Left colon (tissue), 2 donors: ENCODE measurements at regions not wholly inside any gene's neighbourhood (a gene's known extent, or its start where the extent isn't known, plus 50 kb on each side); places are given as distances from the start of the nearest gene placed in this dataset.

Experiments
- ATAC-seq: fragments of 200-7000 bp; cut with Tn5 transposase; one replicate; pipeline ENCODE4 v1.9.1; 2020; ENCODE audit warnings: mild to moderate bottlenecking, moderate library complexity
- DNase-seq, 2 donors: peaks; one replicate each; pipeline ENCODE4 v3.0.0-alpha.2; 2020
- intact Hi-C, 2 donors: fragments of 100-400 bp; cut with DNase I in 1 of 2; cut with micrococcal nuclease in 1 of 2; formaldehyde crosslinking; loops; one replicate each; pipeline versions ENCODE4 v1.11.2 to v1.14.0; 2022; cut with DNase I, micrococcal nuclease
- donor health status: DM: no; HTN: no; CAD: no.
- donor health status: DM: yes; HTN: yes; CAD: no.

- intact Hi-C loops = no loop called here
- no peak for DNase-seq
- ATAC-seq = no peak
Observed at GRCh38 chr2:2708575-2709430, 377.7 kb upstream of the MYT1L start.

DNA sequence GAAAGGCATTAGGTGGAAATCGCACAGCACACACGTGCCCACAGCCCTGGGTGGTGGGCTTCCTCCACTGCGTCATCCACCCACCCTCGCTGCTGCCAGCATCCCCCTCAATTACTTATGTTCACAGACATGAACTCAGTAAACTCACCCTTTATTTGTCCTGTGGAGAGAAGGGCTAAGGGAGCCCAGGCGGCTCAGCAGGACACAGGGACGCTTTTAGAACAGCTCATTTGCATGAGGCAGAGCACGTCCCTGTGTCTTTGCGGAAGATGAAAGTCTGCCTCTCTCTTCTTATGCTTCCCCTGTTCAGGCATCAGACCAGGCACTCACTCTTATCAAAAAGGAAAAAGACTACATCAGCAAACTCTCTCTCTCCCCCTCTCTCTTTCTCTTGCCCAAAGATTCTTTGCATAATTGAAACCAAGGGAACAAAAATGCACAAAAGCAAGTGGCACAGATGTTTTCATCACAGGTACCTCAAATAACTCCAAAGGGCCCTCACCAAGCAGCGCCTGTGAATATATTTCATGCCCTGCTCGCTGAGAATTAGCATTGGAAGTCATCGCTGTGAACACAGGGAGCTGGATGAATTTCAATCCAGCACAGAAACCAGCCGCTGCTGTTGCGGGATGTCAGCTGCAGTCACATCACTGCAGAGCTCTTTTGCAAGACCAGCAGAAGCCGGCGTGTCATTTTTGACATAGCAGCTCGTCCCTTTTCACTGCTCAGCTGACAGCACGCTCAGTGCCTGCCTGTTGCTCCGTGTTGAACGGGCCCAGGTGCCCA lies 376.3 kb upstream of the MYT1L start:
- no peak for DNase-seq
- intact Hi-C loops = no loop called here
- no peak for ATAC-seq

DNA sequence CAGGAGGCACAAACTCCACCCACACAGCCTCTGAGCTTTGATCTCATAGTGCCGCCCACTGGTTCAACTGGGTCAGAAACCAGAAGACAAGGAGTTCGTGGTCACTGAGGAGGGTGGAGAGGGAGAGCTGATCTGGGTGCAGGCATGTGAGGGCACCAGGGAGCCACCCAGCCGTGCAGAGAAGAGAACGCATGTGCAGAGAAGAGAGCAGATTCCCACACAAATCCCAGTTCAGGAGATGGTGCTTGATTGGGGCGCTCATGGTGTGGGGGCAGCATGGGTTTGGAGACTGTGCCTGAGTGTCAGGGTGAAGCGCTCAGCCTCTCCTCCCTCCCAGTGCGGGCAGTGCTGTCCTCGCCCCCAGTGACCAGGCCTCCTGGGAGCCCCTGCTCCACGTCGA lies 375.2 kb upstream of the MYT1L start:
- intact Hi-C loops = no loop called here
- DNase-seq (no peak), ATAC-seq (no peak)

- DNase-seq (no peak), ATAC-seq (no peak)
- intact Hi-C loops = no loop called here
Observed at GRCh38 chr2:2705871-2706270, 374.8 kb upstream of the MYT1L start.

DNA sequence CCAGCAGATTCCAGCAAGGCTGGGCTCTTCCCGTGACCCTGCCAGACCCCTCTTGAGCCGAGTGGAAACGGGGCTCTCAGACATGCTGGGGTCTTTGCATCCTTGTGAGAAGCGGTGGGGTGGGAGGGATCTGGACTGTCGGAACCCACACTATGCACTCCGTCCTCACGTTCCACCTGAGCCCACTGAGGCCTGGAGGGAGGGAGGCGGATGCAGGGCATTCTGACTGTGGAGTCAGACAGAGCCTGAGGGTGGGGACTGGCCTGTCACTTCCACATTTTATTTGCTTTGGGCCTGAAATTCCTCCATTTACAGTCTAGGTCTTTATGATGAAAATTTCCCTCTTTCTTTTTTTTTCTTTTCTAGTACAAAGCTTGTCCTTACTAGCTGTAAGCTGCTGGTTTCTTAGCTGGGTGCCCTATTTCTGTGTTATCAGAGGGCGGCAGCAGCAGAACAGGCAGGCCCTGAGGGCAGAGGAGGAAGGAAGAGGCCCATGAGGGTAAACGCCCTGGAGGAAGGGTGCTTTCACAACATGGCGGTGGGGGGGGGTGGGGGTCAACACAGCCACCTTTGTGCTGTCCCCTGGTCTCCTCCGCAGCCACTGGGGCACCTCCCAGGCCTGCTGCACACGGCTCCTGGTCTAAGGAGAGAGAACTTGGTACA lies 373.5 kb upstream of the MYT1L start:
- intact Hi-C loops = no loop called here
- ATAC-seq (no peak), DNase-seq (no peak)

- DNase-seq (no peak), ATAC-seq (no peak)
- intact Hi-C loops = no loop called here
Observed at GRCh38 chr2:2703762-2704427, 372.8 kb upstream of the MYT1L start.

DNA sequence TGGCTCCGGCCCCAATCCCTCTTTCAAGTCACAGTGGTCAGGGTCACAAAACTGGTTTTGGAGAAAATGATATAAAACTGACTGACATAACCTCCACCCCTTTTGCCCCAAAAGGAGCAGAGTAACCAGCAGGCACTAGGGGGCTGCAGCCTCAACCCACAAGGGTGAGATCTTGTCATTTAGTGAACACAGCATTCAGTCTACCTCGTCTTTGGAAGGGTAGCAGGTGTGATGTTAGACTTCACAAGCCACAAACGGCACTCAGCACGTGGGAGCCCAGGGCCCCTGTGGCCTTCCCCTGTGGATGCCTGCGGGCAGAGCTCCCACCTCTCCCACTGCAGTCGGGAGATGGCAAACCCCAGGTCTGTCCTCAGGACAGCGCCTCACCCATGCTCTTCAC lies 372.1 kb upstream of the MYT1L start:
- no peak for ATAC-seq
- intact Hi-C loops = no loop called here
- no peak for DNase-seq

DNA sequence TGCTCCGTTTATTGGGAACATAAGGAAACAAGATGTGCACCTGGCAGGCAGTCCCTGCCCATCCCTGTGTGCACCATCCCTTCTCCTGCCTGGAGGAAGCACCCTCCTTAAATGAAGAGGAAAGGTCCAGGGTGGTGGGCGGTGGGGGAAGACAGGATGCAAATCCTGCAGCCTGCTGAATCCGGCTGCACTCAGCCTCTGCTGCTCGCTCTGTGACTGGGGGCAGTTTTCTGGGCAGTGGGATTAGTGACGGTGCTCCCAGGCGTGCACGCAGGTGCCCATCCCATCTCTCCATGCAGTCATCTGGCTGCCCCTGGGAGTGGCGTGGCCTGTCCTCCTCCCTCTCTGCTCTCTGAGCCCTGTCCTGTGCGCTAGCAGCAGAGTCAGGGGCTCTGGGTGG lies 371.3 kb upstream of the MYT1L start:
- ATAC-seq (no peak), DNase-seq (no peak)
- intact Hi-C loops = no loop called here

DNA sequence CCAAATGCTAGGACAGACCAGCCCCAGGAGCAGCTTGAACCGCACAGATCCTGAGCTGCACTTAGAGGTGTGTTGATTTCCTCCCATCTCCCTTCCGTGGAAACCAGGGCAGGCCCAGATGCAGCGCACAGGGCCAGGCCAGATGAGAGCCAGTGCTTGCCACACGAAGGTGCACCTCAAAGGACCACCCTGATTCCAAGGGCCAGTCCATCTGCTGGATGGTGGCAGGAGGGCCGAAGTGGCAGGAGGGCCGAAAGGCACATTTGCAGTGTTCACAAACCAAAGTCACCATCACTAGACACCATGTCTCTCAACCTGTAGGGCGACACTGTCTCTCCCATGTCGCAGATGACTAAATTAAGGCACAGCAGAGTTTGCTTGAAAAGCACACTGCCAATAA lies 370.7 kb upstream of the MYT1L start:
- intact Hi-C loops = no loop called here

GRCh38 chr2:2701176-2701781 lies 370.2 kb upstream of the MYT1L start:
- intact Hi-C loops = no loop called here
- ATAC-seq = no peak
- no peak for DNase-seq

More for the DNA sequence above, 370.7 kb upstream of the MYT1L start:
- ATAC-seq = no peak
- DNase-seq = no peak

DNA sequence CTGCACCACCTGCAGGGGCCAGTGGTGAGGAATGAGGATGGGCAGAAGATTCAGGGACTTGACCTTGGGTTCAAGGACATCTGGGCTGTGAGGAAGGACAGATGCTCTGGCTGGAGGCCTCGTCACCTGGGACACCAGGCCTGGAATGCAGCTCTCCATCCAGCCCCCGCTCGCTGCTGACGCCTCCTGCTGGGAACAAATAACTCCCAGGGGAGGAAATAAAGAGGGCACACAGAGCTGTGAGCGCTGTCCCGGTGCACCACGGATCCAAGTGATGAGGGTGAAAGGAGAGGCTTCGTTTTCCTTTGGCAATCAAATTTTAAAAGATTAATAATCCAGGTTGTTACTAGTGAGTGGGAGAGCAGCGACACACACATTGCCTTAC lies 368.0 kb upstream of the MYT1L start:
- no peak for ATAC-seq
- intact Hi-C loops = no loop called here
- DNase-seq = no peak

DNA sequence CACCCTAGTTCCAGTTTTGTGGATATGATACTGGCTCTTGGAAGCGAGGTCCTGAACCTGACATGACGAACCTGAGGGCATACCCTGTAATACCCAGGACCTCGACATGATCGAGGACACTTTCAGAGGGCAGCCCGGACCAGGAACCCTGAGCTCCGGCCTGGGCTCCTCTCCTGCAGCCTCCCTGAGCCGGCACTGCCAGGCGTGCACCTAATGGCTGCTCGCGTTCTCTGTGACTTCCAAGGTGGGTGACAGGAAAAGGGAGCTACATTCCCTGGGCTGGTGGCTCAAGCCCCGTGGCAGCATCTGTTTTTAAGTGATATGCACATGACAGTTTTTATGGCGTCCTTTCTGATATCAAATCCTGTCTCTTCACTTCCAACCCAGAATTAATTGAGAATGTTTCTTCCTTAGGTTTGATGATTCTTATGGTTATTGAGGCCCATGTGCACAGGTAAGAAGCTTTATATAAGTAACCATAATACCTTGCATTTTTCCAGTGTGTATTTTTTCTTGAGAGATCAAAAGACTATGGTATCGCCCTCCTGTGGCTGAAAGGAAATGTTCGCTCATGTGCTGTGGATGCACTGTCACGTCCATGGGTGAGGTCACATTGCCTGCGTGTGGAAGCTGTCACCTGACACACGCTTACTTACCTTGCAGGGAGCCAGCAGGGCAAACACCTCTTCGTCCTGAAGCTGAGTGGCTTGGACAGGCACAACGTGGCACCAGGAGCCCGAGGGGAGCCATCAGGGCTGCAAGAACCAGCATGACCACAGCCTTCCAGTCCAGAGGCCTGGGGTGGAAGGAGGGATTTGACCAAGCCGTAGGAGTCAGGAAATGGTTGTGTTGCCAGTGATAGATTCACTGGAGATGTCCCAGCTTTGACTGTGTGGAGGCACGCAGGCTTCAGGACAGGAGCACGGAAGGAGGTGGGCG lies 367.4 kb upstream of the MYT1L start:
- intact Hi-C loops = no loop called here
- DNase-seq (no peak), ATAC-seq (no peak)

GRCh38 chr2:2696733-2697455 lies 365.8 kb upstream of the MYT1L start:
- ATAC-seq (no peak), DNase-seq (no peak)
- intact Hi-C loops = no loop called here

DNA sequence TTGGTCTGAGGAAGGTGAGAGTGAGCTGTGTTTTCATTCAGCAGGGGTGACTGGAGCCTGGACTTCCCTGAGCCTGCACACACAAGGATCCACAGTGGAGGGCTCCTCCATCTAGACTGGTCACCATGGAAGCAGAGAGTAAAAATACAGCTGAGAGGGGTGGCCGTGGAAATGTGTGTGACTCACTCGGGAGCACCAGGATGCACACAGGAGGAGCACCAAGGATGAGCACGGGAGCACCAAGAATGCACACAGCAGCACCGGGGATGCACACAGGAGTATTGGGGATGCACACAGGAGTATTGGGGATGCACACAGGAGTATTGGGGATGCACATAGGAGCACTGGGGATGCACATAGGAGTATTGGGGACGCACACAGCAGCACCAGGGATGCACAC lies 365.2 kb upstream of the MYT1L start:
- intact Hi-C loops = no loop called here
- no peak for ATAC-seq
- no peak for DNase-seq

- intact Hi-C loops = no loop called here
- ATAC-seq = no peak
- no peak for DNase-seq
Observed at GRCh38 chr2:2694746-2695145, 363.7 kb upstream of the MYT1L start.

DNA sequence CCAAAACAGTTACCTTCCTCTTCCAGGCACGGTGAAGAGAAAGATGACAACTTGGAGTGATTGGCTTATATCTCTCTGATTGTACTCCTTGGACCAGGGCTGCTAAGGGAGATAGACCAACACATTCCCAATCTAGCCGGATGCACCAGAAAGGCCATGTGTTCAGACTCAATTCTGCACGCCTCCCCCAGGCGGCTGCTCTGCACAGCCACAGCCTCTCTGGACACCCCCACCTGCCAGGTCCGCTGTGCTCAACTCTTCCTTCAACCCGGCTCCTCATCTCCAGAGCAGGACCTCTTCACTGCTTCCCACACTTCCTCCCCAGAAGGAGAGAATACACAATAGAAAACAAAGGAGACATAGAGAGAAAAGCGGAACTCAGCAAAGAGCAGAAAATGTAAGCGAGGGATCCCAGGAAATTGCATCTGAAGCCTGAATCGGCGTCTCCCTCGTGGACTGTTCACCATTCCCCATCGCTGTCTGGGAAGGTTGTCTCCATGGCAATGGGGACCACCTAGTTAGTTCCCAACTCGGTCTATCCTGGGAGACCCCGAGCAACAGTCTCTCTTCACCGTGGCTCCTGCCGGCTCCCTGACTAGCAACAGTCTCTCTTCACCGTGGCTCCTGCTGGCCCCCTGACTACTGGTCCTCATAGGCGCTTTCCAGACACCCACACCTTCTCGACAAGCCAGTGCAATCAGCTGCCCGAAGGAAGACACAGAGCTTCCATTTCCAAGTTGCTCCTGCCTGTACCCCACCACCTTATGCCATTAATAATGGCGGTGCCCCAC lies 361.7 kb upstream of the MYT1L start:
- DNase-seq (no peak), ATAC-seq (no peak)
- intact Hi-C loops = no loop called here

GRCh38 chr2:2691419-2691818 lies 360.3 kb upstream of the MYT1L start:
- DNase-seq (no peak), ATAC-seq (no peak)
- intact Hi-C loops = no loop called here
